DMS53 treated with DMSO at 0.1 percent for 48 hours (cell line): ENCODE measurements at regions not wholly inside any gene's neighbourhood (a gene's known extent, or its start where the extent isn't known, plus 50 kb on each side); places are given as distances from the start of the nearest gene placed in this dataset.
"Not testable (repeated sequence)": the region's sequence is repeated elsewhere in the genome, so short reads cannot be mapped to it uniquely, and the experiment has no call there.

Experiments used
- DNase-seq: peaks from one replicate; lab custom pipeline; 2025; ENCODE audit not compliant: unreplicated experiment; lab: John Stamatoyannopoulos, UW

GRCh38 chr1:81547912-81548303 lies 252.8 kb upstream of the ADGRL2 start:
- DNase-seq = no peak

GRCh38 chr1:81547261-81547911 lies 253.3 kb upstream of the ADGRL2 start:
- DNase-seq = no peak

GRCh38 chr1:81545734-81546133 lies 255.0 kb upstream of the ADGRL2 start:
- DNase-seq = no peak

- no peak for DNase-seq
These were observed 257.0 kb upstream of the ADGRL2 start for GRCh38 chr1:81543764-81544163.

GRCh38 chr1:81542196-81542595 lies 258.5 kb upstream of the ADGRL2 start:
- no peak for DNase-seq

GRCh38 chr1:81540216-81540615 lies 260.5 kb upstream of the ADGRL2 start:
- no peak for DNase-seq

GRCh38 chr1:81529014-81529413 lies 271.7 kb upstream of the ADGRL2 start:
- DNase-seq = no peak

GRCh38 chr1:81525085-81525484 lies 275.6 kb upstream of the ADGRL2 start:
- DNase-seq = no peak

GRCh38 chr1:81519987-81520386 lies 280.7 kb upstream of the ADGRL2 start:
- no peak for DNase-seq

- peak; percentile 58 for DNase-seq
These were observed 282.7 kb upstream of the ADGRL2 start for GRCh38 chr1:81517987-81518386.

GRCh38 chr1:81513796-81514354 lies 286.9 kb upstream of the ADGRL2 start:
- DNase-seq = no peak

GRCh38 chr1:81512252-81513003 lies 288.3 kb upstream of the ADGRL2 start:
- DNase-seq = no peak

- no peak for DNase-seq
These were observed 289.5 kb upstream of the ADGRL2 start for GRCh38 chr1:81511281-81511680.

- no peak for DNase-seq
These were observed 290.0 kb upstream of the ADGRL2 start for GRCh38 chr1:81510701-81511100.

- DNase-seq = no peak
These were observed 291.1 kb upstream of the ADGRL2 start for GRCh38 chr1:81509594-81509993.

GRCh38 chr1:81506699-81507098 lies 294.0 kb upstream of the ADGRL2 start:
- no peak for DNase-seq

- no peak for DNase-seq
These were observed 294.9 kb upstream of the ADGRL2 start for GRCh38 chr1:81505831-81506230.

- not testable (repeated sequence) for DNase-seq
These were observed 295.9 kb upstream of the ADGRL2 start for GRCh38 chr1:81504820-81505219.

GRCh38 chr1:81502705-81503104 lies 298.0 kb upstream of the ADGRL2 start:
- not testable (repeated sequence) for DNase-seq

GRCh38 chr1:81501485-81501884 lies 299.2 kb upstream of the ADGRL2 start:
- not testable (repeated sequence) for DNase-seq

- DNase-seq = no peak
These were observed 301.2 kb upstream of the ADGRL2 start for GRCh38 chr1:81499487-81499886.
